ENCODE measurements at regions not wholly inside any gene's neighbourhood (a gene's known extent, or its start where the extent isn't known, plus 50 kb on each side); places are given as distances from the start of the nearest gene placed in this dataset.

DNA sequence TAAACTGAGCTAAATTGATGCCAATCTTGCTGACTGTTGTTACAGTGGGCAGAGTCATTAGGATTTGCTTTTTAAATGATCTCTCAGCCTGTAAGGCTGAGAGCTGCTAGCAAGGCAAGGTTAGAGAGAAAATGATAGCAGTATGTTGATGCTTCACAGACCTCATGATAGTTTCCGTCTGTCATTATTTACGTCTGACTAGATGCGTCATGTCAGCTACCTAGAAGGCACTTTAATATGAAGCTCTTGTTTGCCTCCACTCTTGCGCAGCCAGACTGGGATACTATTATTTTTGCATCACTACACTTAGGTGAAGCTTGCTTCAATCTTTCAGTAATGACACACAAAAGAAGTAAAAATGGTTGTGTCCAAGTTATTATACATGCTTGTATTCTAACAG lies 313.8 kb downstream of the LNPK start:
- Histone ChIP-seq H3K4me3 (ENCODE audit: low read depth in 1 of 2, low read length in 1 of 2) (no peak overlapping the region), H3K9me3 (no peaks in the 10 kb centered on the region), H3K4me1 (ENCODE audit: control insufficient read depth in 1 of 2, insufficient read depth in 1 of 2, low read depth in 1 of 2, low read length in 1 of 2) (no peaks in the 10 kb centered on the region), H3K27ac (no peak overlapping the region), H3K27me3 (no peaks in the 10 kb centered on the region), H3K36me3 (no peaks in the 10 kb centered on the region)
- TF ChIP-seq, protein P1, sequence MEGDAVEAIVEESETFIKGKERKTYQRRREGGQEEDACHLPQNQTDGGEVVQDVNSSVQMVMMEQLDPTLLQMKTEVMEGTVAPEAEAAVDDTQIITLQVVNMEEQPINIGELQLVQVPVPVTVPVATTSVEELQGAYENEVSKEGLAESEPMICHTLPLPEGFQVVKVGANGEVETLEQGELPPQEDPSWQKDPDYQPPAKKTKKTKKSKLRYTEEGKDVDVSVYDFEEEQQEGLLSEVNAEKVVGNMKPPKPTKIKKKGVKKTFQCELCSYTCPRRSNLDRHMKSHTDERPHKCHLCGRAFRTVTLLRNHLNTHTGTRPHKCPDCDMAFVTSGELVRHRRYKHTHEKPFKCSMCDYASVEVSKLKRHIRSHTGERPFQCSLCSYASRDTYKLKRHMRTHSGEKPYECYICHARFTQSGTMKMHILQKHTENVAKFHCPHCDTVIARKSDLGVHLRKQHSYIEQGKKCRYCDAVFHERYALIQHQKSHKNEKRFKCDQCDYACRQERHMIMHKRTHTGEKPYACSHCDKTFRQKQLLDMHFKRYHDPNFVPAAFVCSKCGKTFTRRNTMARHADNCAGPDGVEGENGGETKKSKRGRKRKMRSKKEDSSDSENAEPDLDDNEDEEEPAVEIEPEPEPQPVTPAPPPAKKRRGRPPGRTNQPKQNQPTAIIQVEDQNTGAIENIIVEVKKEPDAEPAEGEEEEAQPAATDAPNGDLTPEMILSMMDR (IDR thresholded peaks at IDR 0.05): no peak

DNA sequence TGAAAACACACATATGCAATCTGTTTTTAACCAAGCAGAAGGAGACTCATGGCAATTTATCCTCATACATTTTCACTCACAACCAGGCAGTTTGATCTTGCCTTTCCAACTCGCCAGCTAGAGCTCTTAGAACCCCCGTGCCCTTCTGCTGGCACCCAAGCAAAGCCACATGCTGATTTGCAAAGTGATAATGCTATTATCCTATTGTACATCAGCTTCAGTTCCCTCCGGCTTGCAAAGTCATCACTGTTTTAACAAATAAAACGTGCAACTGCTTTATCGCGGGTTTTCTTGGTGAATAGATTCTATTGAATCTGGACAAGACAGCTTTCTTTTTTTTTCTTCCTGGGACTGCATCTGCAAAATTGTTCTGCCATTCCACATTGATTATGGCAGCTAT lies 314.6 kb downstream of the LNPK start:
- TF ChIP-seq, protein P1 (IDR thresholded peaks at IDR 0.05): no peak
- Histone ChIP-seq H3K4me1 (ENCODE audit: control insufficient read depth in 1 of 2, insufficient read depth in 1 of 2, low read depth in 1 of 2, low read length in 1 of 2) (no peaks in the 10 kb centered on the region), H3K27ac (no peak overlapping the region)

DNA sequence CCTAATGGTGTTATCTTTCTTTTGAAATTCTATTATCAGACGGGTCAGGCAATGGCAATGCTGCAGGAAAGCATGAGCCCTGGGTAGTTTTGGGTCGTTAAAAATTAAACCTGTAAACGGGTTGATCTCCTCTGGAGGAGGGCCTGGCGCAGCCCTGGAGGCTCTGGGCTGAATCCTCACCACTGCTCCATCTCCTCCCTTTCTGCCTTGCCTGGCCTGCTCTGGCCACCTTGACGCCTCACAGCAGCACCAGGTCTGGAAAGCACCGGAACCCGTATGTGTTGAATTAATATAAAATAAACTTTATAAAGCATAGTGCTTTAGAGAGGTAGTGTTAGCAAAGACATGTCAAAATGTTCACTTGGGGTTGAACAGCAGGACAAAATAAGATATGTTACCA lies 316.1 kb downstream of the LNPK start:
- no peaks in the 10 kb centered on the region for H3K36me3 ChIP-seq
- no peaks in the 10 kb centered on the region for H3K9me3 ChIP-seq
- no peak overlapping the region for H3K27ac ChIP-seq
- H3K4me3 ChIP-seq (ENCODE audit: low read depth in 1 of 2, low read length in 1 of 2): no peak overlapping the region
- no peaks in the 10 kb centered on the region for H3K27me3 ChIP-seq
- no peaks in the 10 kb centered on the region for H3K4me1 ChIP-seq (ENCODE audit: control insufficient read depth in 1 of 2, insufficient read depth in 1 of 2, low read depth in 1 of 2, low read length in 1 of 2)
- TF ChIP-seq, protein P1 (IDR thresholded peaks at IDR 0.05): no peak

More for the DNA sequence above, 314.6 kb downstream of the LNPK start:
- H3K36me3 ChIP-seq: no peaks in the 10 kb centered on the region
- H3K9me3 ChIP-seq: no peaks in the 10 kb centered on the region
- no peaks in the 10 kb centered on the region for H3K27me3 ChIP-seq
- no peak overlapping the region for H3K4me3 ChIP-seq (ENCODE audit: low read depth in 1 of 2, low read length in 1 of 2)

DNA sequence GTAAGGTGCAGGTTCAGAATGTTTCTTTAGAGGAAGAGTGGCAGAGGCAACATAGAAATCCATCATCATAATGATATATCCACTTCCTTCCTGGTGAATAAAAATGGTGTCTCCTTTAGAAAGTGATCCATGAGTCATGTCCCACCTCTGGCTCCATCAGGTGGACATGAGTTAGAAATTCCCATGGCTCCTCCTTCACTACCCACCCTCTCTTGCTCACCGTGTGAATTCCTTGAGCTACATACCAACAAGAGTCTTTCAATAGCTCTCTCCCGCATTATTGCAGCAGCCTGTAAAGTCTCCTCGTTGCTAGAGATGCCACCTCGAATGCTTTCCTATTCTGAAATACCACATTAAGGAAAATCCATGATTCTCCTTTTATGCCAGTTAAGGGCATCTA lies 317.6 kb downstream of the LNPK start:
- H3K27me3 ChIP-seq: no peaks in the 10 kb centered on the region
- TF ChIP-seq, protein P1 (IDR thresholded peaks at IDR 0.05): no peak
- no peaks in the 10 kb centered on the region for H3K9me3 ChIP-seq
- no peaks in the 10 kb centered on the region for H3K36me3 ChIP-seq
- no peak overlapping the region for H3K27ac ChIP-seq
- H3K4me3 ChIP-seq (ENCODE audit: low read depth in 1 of 2, low read length in 1 of 2): no peak overlapping the region
- H3K4me1 ChIP-seq (ENCODE audit: control insufficient read depth in 1 of 2, insufficient read depth in 1 of 2, low read depth in 1 of 2, low read length in 1 of 2): no peaks in the 10 kb centered on the region

DNA sequence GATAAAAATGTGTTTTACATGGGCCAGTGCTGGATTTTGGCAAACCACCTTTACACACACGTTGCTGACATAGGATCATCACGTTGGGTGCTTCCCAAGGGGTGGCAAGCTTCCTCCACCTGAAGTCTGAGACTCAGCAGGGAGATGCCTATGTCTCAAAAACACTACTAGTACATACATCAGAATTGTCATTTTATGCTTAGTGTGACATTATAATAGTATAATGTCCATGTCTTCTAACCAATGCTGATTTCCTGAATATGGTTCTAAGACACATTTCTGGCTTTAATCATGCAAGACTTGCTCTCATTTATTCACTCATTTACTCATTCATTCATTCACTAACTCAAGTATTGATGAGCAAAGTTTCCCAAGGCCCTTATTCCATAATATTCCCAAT lies 322.3 kb downstream of the LNPK start:
- no peaks in the 10 kb centered on the region for H3K27me3 ChIP-seq
- H3K36me3 ChIP-seq: no peaks in the 10 kb centered on the region
- H3K4me3 ChIP-seq (ENCODE audit: low read depth in 1 of 2, low read length in 1 of 2): no peak overlapping the region
- H3K27ac ChIP-seq: no peak overlapping the region
- H3K4me1 ChIP-seq (ENCODE audit: control insufficient read depth in 1 of 2, insufficient read depth in 1 of 2, low read depth in 1 of 2, low read length in 1 of 2): no peaks in the 10 kb centered on the region
- H3K9me3 ChIP-seq: no peaks in the 10 kb centered on the region
- TF ChIP-seq, protein P1 (IDR thresholded peaks at IDR 0.05): no peak

DNA sequence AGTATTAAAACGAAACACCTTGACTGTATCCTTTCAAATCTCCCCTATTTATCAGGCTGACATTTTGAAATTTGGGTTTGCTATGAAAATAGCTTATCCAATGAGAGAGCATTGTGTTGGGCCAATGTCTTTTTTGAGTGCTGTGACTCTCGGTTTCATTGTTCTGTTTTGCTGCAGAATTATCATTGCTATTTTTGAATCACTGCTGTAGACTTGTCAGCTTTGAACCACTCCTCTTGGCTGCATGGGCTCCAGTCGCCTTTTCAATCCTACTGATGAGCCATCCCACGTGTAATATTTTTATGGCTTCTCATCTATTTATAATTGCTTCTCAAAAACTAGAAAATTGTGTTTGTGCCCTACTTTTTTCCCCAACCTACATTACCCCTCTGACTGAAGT lies 322.8 kb downstream of the LNPK start:
- H3K36me3 ChIP-seq: no peaks in the 10 kb centered on the region
- H3K27ac ChIP-seq: no peak overlapping the region
- H3K4me3 ChIP-seq (ENCODE audit: low read depth in 1 of 2, low read length in 1 of 2): no peak overlapping the region
- H3K27me3 ChIP-seq: no peaks in the 10 kb centered on the region
- TF ChIP-seq, protein P1 (IDR thresholded peaks at IDR 0.05): no peak
- H3K9me3 ChIP-seq: no peaks in the 10 kb centered on the region
- H3K4me1 ChIP-seq (ENCODE audit: control insufficient read depth in 1 of 2, insufficient read depth in 1 of 2, low read depth in 1 of 2, low read length in 1 of 2): no peaks in the 10 kb centered on the region
